ENCODE measurements at regions not wholly inside any gene's neighbourhood (a gene's known extent, or its start where the extent isn't known, plus 50 kb on each side); places are given as distances from the start of the nearest gene placed in this dataset.

- Histone ChIP-seq H3K79me2 (ENCODE audit: control insufficient read depth, low read length) (no peaks in the 10 kb centered on the region), H3K4me2 (ENCODE audit: low read length) (no peak overlapping the region), H3K27me3 (ENCODE audit: control insufficient read depth, low read length) (no peaks in the 10 kb centered on the region), H3K27ac (ENCODE audit: low read depth, low read length) (no peak overlapping the region), H3K9me2 (replicated peaks; ENCODE audit: control insufficient read depth, low read length) (no peaks in the 10 kb centered on the region), H3K4me3 (ENCODE audit: low read length) (no peak overlapping the region), H4K20me1 (ENCODE audit: control insufficient read depth, insufficient read depth, low read depth, low read length) (no peaks in the 10 kb centered on the region), H3K9me3 (ENCODE audit: control insufficient read depth, insufficient read depth, low read length) (peaks cover 21% of the 10 kb centered on the region; the same call in 1 of the 2 replicates), H3K36me3 (ENCODE audit: control insufficient read depth, low read length) (no peaks in the 10 kb centered on the region), H3K4me1 (ENCODE audit: control insufficient read depth, low read length) (no peaks in the 10 kb centered on the region), H3F3A (ENCODE audit: control insufficient read depth, insufficient read depth) (no peaks in the 10 kb centered on the region)
- TF ChIP-seq EZH2phosphoT487 (IDR thresholded peaks at IDR 0.05; ENCODE audit: borderline replicate concordance, low read length) = no peak
- TF ChIP-seq CTCF (IDR thresholded peaks at IDR 0.05; ENCODE audit: low read depth, low read length, poor library complexity, severe bottlenecking) = no peak
These were observed 148.1 kb upstream of the AGAP1 start for GRCh38 chr2:235345745-235346144.

- no peaks in the 10 kb centered on the region for H4K20me1 ChIP-seq (ENCODE audit: control insufficient read depth, insufficient read depth, low read depth, low read length)
- H3K79me2 ChIP-seq (ENCODE audit: control insufficient read depth, low read length) = no peaks in the 10 kb centered on the region
- H3K9me3 ChIP-seq (ENCODE audit: control insufficient read depth, insufficient read depth, low read length) = peaks cover 21% of the 10 kb centered on the region; the same call in 1 of the 2 replicates
- no peak for TF ChIP-seq EZH2phosphoT487 (IDR thresholded peaks at IDR 0.05; ENCODE audit: borderline replicate concordance, low read length)
- no peaks in the 10 kb centered on the region for H3K9me2 ChIP-seq (replicated peaks; ENCODE audit: control insufficient read depth, low read length)
- no peak overlapping the region for H3K4me2 ChIP-seq (ENCODE audit: low read length)
- no peak overlapping the region for H3K27ac ChIP-seq (ENCODE audit: low read depth, low read length)
- no peaks in the 10 kb centered on the region for H3K4me1 ChIP-seq (ENCODE audit: control insufficient read depth, low read length)
- H3K36me3 ChIP-seq (ENCODE audit: control insufficient read depth, low read length) = no peaks in the 10 kb centered on the region
- H3F3A ChIP-seq (ENCODE audit: control insufficient read depth, insufficient read depth) = no peaks in the 10 kb centered on the region
- no peak overlapping the region for H3K4me3 ChIP-seq (ENCODE audit: low read length)
- H3K27me3 ChIP-seq (ENCODE audit: control insufficient read depth, low read length) = no peaks in the 10 kb centered on the region
These were observed 146.2 kb upstream of the AGAP1 start for GRCh38 chr2:235347691-235348090.

- Histone ChIP-seq H3K4me3 (ENCODE audit: low read length) (no peak overlapping the region), H3K4me1 (ENCODE audit: control insufficient read depth, low read length) (no peaks in the 10 kb centered on the region), H3K36me3 (ENCODE audit: control insufficient read depth, low read length) (no peaks in the 10 kb centered on the region), H3K79me2 (ENCODE audit: control insufficient read depth, low read length) (no peaks in the 10 kb centered on the region), H3K4me2 (ENCODE audit: low read length) (no peak overlapping the region), H3K27ac (ENCODE audit: low read depth, low read length) (no peak overlapping the region), H3K9me3 (ENCODE audit: control insufficient read depth, insufficient read depth, low read length) (peaks cover 21% of the 10 kb centered on the region; the same call in 1 of the 2 replicates), H3K9me2 (replicated peaks; ENCODE audit: control insufficient read depth, low read length) (no peaks in the 10 kb centered on the region), H3F3A (ENCODE audit: control insufficient read depth, insufficient read depth) (no peaks in the 10 kb centered on the region), H3K27me3 (ENCODE audit: control insufficient read depth, low read length) (no peaks in the 10 kb centered on the region), H4K20me1 (ENCODE audit: control insufficient read depth, insufficient read depth, low read depth, low read length) (no peaks in the 10 kb centered on the region)
- no peak for TF ChIP-seq EZH2phosphoT487 (IDR thresholded peaks at IDR 0.05; ENCODE audit: borderline replicate concordance, low read length)
- TF ChIP-seq CTCF (IDR thresholded peaks at IDR 0.05; ENCODE audit: low read depth, low read length, poor library complexity, severe bottlenecking) = no peak
These were observed 145.5 kb upstream of the AGAP1 start for GRCh38 chr2:235348329-235348728.

GRCh38 chr2:235350234-235350633 is 143.6 kb upstream of the AGAP1 start:
- H3K36me3 ChIP-seq (ENCODE audit: control insufficient read depth, low read length) = no peaks in the 10 kb centered on the region
- peaks cover 8% of the 10 kb centered on the region; the same call in 1 of the 2 replicates for H3K9me3 ChIP-seq (ENCODE audit: control insufficient read depth, insufficient read depth, low read length)
- H3K79me2 ChIP-seq (ENCODE audit: control insufficient read depth, low read length) = no peaks in the 10 kb centered on the region
- H3K9me2 ChIP-seq (replicated peaks; ENCODE audit: control insufficient read depth, low read length) = no peaks in the 10 kb centered on the region
- H3K27ac ChIP-seq (ENCODE audit: low read depth, low read length) = no peak overlapping the region
- H3K4me3 ChIP-seq (ENCODE audit: low read length) = no peak overlapping the region
- H3K27me3 ChIP-seq (ENCODE audit: control insufficient read depth, low read length) = no peaks in the 10 kb centered on the region
- H3K4me2 ChIP-seq (ENCODE audit: low read length) = no peak overlapping the region
- no peaks in the 10 kb centered on the region for H4K20me1 ChIP-seq (ENCODE audit: control insufficient read depth, insufficient read depth, low read depth, low read length)
- H3F3A ChIP-seq (ENCODE audit: control insufficient read depth, insufficient read depth) = no peaks in the 10 kb centered on the region
- no peak for TF ChIP-seq CTCF (IDR thresholded peaks at IDR 0.05; ENCODE audit: low read depth, low read length, poor library complexity, severe bottlenecking)
- no peak for TF ChIP-seq EZH2phosphoT487 (IDR thresholded peaks at IDR 0.05; ENCODE audit: borderline replicate concordance, low read length)
- H3K4me1 ChIP-seq (ENCODE audit: control insufficient read depth, low read length) = no peaks in the 10 kb centered on the region

Measured in DOHH2 (cell line).